ENCODE measurements at regions not wholly inside any gene's neighbourhood (a gene's known extent, or its start where the extent isn't known, plus 50 kb on each side); places are given as distances from the start of the nearest gene placed in this dataset.

GRCh38 chr7:24035366-24036032, 248.5 kb upstream of the NPY start:
- H3K4me1 Mint-ChIP-seq (ENCODE audit: low read depth), result peaks cover 6% of the 10 kb centered on the region

DNA sequence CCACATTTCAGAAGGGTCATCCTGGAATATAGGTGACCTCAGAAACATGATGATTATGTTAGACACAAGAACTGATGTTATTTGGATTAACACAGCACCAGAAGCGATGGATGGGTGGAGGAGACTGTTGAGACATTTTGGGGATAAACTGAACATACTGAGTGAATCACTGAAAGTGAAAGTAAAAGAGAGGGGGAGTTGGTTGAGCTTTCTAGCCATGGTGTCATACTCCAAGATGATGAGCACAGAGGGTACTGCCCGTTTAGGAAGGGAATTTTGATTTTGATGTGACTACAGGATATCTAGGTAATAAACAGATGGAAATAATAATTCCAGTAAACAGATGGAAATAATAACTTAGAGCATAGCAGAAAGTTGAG, 248.0 kb upstream of the NPY start:
- H3K27ac Mint-ChIP-seq, result no peak overlapping the region
- no peaks in the 10 kb centered on the region for H3K36me3 Mint-ChIP-seq (ENCODE audit: low read depth)
- H3K4me3 Mint-ChIP-seq, result no peak overlapping the region
- H3K4me1 Mint-ChIP-seq (ENCODE audit: low read depth), result peaks cover 6% of the 10 kb centered on the region
- H3K27me3 Mint-ChIP-seq (ENCODE audit: low read depth), result no peaks in the 10 kb centered on the region
- no peaks in the 10 kb centered on the region for H3K9me3 Mint-ChIP-seq

More at GRCh38 chr7:24035366-24036032, 248.5 kb upstream of the NPY start:
- H3K9me3 Mint-ChIP-seq, result no peaks in the 10 kb centered on the region
- no peaks in the 10 kb centered on the region for H3K36me3 Mint-ChIP-seq (ENCODE audit: low read depth)
- H3K4me3 Mint-ChIP-seq, result no peak overlapping the region
- no peak overlapping the region for H3K27ac Mint-ChIP-seq
- H3K27me3 Mint-ChIP-seq (ENCODE audit: low read depth), result no peaks in the 10 kb centered on the region

DNA sequence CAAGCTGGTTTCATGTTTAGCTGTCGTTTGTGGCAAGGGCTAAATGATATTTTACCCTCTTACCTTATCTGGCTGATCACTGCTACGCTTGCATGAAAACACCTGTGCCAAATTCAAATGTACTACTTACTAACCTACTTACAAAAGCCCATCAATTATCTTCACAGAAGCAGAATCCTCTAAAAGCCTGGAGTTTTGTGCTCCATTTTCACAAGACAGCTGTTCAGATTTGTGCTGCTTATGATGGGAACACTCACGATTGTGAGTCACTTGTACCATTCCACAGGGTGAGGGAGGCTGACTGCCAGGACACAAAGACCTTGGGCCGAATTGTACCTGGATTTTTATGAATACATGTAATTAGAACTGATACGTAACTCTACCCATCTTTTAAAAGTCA, 245.0 kb upstream of the NPY start:
- Mint-ChIP-seq H3K27me3 (ENCODE audit: low read depth) (no peaks in the 10 kb centered on the region), H3K4me3 (no peak overlapping the region), H3K4me1 (ENCODE audit: low read depth) (peaks cover 6% of the 10 kb centered on the region), H3K27ac (no peak overlapping the region), H3K9me3 (no peaks in the 10 kb centered on the region), H3K36me3 (ENCODE audit: low read depth) (no peaks in the 10 kb centered on the region)

- no peaks in the 10 kb centered on the region for H3K36me3 Mint-ChIP-seq (ENCODE audit: low read depth)
- no peak overlapping the region for H3K4me3 Mint-ChIP-seq
- H3K4me1 Mint-ChIP-seq (ENCODE audit: low read depth), result peaks cover 6% of the 10 kb centered on the region
- H3K27me3 Mint-ChIP-seq (ENCODE audit: low read depth), result no peaks in the 10 kb centered on the region
- H3K9me3 Mint-ChIP-seq, result no peaks in the 10 kb centered on the region
- no peak overlapping the region for H3K27ac Mint-ChIP-seq
Measured at GRCh38 chr7:24039991-24040624, 243.9 kb upstream of the NPY start.

DNA sequence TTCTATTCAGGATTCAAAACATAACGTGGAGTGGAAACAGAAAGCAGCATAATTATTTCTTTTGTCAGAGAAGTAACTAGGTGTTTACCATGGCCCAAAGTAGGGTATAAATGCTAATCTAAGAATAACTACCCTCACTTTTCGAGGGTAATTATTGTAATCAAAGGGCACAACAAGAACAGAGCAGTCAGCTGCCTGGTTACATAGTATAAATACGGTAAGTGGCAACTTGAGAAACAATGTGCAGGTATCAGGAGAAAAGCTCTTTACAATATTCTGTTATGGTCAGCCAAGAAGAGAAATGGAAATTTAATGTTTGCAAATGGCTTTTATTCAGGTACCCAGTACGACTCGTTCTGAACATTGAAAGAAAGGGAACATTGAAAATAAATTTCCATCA, 242.0 kb upstream of the NPY start:
- Mint-ChIP-seq H3K36me3 (ENCODE audit: low read depth) (no peaks in the 10 kb centered on the region), H3K27me3 (ENCODE audit: low read depth) (no peaks in the 10 kb centered on the region), H3K4me1 (ENCODE audit: low read depth) (no peaks in the 10 kb centered on the region), H3K27ac (no peak overlapping the region), H3K4me3 (no peak overlapping the region), H3K9me3 (no peaks in the 10 kb centered on the region)

GRCh38 chr7:24049296-24049695, 234.7 kb upstream of the NPY start:
- Mint-ChIP-seq H3K27me3 (ENCODE audit: low read depth) (peaks cover 16% of the 10 kb centered on the region), H3K4me1 (ENCODE audit: low read depth) (no peaks in the 10 kb centered on the region), H3K27ac (no peak overlapping the region), H3K9me3 (no peaks in the 10 kb centered on the region), H3K4me3 (no peak overlapping the region), H3K36me3 (ENCODE audit: low read depth) (no peaks in the 10 kb centered on the region)

DNA sequence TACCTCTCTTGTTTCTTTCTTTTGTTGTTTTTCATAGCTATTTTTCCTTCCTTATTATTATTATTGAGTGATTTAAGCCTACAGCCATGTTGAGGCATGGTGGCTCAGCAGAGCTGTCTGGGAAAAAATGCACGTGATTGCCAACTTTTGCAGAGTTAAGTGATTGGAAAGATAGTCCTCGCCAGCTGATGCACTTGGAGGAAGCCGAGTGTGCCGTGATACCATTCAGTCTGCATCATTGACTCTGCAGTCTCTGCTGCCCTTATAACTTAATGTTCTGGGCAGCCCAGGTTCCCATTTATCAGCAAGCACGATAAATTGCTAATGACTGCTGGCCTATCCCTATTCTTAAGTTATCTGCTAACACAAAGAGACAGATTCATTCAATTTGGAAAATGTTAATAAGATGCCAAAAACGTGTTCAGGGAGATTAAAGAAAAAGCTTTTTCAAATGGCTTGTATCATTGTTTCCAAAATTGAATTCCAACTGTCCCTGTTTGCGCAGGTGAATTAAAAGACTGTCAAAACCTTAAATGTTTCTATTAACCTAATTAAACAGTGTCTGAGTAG, 232.9 kb upstream of the NPY start:
- no peak overlapping the region for H3K4me3 Mint-ChIP-seq

GRCh38 chr7:24051651-24052050, 232.3 kb upstream of the NPY start:
- Mint-ChIP-seq H3K4me1 (ENCODE audit: low read depth) (no peaks in the 10 kb centered on the region), H3K36me3 (ENCODE audit: low read depth) (no peaks in the 10 kb centered on the region), H3K9me3 (no peaks in the 10 kb centered on the region), H3K4me3 (no peak overlapping the region), H3K27me3 (ENCODE audit: low read depth) (peaks cover 24% of the 10 kb centered on the region), H3K27ac (no peak overlapping the region)

More for the DNA sequence above, 232.9 kb upstream of the NPY start:
- no peaks in the 10 kb centered on the region for H3K9me3 Mint-ChIP-seq
- no peak overlapping the region for H3K27ac Mint-ChIP-seq
- H3K36me3 Mint-ChIP-seq (ENCODE audit: low read depth), result no peaks in the 10 kb centered on the region
- H3K27me3 Mint-ChIP-seq (ENCODE audit: low read depth), result peaks cover 24% of the 10 kb centered on the region
- H3K4me1 Mint-ChIP-seq (ENCODE audit: low read depth), result no peaks in the 10 kb centered on the region

DNA sequence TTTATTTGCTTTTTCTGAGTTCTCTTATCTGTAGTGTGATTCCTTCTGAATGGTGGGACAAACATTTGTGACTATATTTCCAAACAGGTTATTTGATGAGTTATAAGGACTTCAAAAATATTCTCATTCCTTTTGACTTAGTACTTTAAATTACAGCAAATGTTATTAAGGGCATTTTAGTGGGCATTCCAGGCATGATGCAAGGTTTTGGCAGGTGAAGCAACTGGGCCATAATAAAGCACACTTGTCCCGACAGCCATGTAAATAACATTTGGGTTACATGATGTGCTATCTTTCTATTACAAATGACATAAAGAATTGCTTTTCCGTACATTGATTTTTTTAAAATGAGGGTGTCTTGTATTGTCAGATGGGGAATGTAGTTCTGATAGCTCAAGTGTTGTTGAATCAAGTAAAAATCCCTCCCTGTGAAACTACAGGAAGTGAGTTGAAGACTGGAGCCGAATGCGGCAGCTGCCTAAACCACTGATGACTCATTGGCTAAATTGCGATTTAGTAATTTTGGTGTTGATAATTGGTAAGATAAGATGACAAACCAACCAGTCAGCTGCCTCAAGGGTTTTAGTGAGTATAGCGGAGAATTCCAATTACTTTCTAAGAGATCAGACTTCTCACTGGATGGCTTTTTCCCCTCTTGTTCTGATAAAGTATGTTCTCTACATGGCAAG, 231.3 kb upstream of the NPY start:
- peaks cover 24% of the 10 kb centered on the region for H3K27me3 Mint-ChIP-seq (ENCODE audit: low read depth)
- no peaks in the 10 kb centered on the region for H3K9me3 Mint-ChIP-seq
- no peak overlapping the region for H3K4me3 Mint-ChIP-seq
- H3K27ac Mint-ChIP-seq, result no peak overlapping the region
- H3K36me3 Mint-ChIP-seq (ENCODE audit: low read depth), result no peaks in the 10 kb centered on the region
- H3K4me1 Mint-ChIP-seq (ENCODE audit: low read depth), result no peaks in the 10 kb centered on the region

DNA sequence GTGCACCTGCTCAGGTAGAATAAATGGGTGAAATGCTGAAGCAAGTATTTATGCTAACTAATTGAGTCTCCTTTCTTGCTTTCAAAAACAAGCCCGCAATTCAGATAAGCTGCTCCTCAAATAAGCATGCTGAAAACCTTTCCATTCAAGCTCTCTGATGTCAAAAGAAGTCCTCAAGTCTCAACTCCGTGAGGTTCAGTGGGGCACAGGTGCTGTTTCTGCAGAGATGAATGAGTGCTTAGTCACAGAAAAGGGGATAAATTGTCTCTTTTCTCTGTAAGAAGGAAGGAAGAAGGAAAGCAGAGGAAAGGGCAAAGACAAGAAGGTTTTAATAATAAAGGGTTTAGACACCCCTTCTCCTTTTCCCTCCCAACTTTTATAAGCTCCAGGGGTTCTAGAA, 229.8 kb upstream of the NPY start:
- Mint-ChIP-seq H3K27me3 (ENCODE audit: low read depth) (peaks cover 24% of the 10 kb centered on the region), H3K4me3 (no peak overlapping the region), H3K36me3 (ENCODE audit: low read depth) (no peaks in the 10 kb centered on the region), H3K4me1 (ENCODE audit: low read depth) (no peaks in the 10 kb centered on the region), H3K9me3 (no peaks in the 10 kb centered on the region), H3K27ac (no peak overlapping the region)

DNA sequence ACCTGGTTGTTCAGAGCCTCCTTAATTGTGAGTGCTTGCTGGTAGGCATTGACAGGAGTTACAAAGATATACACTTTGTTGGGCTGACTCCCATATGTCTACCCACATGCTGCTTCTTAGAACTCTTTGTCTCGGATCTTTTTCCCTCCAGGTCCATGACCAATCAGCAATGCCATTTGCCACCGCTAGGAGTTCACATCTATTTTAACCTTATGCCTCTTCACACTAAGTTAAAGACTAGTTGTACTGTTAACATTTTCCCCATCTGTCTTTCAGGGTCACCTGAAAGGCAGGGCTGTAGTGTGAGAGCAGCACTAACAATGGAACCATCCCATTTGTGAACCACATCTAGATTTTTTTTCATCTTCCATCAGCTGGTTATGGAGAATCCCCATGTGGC, 226.7 kb upstream of the NPY start:
- Mint-ChIP-seq H3K27me3 (ENCODE audit: low read depth) (peaks cover 20% of the 10 kb centered on the region), H3K4me1 (ENCODE audit: low read depth) (no peaks in the 10 kb centered on the region), H3K36me3 (ENCODE audit: low read depth) (no peaks in the 10 kb centered on the region), H3K9me3 (no peaks in the 10 kb centered on the region), H3K27ac (no peak overlapping the region), H3K4me3 (no peak overlapping the region)

DNA sequence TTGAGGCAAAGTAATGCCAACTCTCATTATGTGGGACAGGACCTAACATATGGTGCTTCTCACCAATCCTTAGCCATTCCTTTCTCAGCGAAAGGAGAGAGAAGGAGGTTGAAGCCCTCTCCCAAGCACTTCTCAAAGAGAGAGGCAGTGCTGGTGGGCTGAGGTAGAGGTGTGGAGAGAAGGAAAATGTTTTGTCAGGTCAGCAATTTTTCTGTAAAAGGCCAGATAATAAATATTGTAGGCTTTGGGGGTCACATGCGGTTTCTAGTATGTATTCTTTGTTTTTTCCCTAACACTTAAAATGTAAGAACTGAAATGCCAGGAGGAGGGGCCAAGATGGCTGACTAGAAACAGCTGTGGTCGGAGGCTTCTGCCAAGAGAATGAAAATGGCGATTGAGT, 225.0 kb upstream of the NPY start:
- Mint-ChIP-seq H3K9me3 (no peaks in the 10 kb centered on the region), H3K27me3 (ENCODE audit: low read depth) (peaks cover 12% of the 10 kb centered on the region), H3K36me3 (ENCODE audit: low read depth) (no peaks in the 10 kb centered on the region)

DNA sequence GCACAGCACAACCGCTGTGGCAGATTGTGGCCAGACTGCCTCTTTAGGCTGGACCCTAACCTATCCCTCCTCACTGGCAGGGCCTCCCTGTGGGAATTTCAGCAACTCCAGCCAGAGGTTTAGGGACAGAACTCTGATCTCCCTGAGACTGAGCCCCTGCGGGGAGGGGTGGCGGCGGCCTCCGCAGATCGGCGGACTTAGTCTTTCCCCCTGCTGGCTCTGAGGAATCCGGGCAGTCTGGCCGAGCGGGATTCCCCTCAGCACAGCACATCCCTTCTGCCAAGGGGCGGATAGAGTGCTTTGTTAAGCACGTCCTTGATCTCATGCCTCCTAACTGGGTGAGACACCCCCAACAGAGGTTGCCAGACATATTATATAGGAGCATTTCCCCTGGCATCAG, 224.2 kb upstream of the NPY start:
- Mint-ChIP-seq H3K9me3 (no peaks in the 10 kb centered on the region), H3K27me3 (ENCODE audit: low read depth) (peaks cover 3% of the 10 kb centered on the region), H3K36me3 (ENCODE audit: low read depth) (no peaks in the 10 kb centered on the region), H3K4me1 (ENCODE audit: low read depth) (no peaks in the 10 kb centered on the region), H3K27ac (no peak overlapping the region), H3K4me3 (no peak overlapping the region)

More for the DNA sequence above, 225.0 kb upstream of the NPY start:
- Mint-ChIP-seq H3K4me3 (no peak overlapping the region), H3K27ac (no peak overlapping the region), H3K4me1 (ENCODE audit: low read depth) (no peaks in the 10 kb centered on the region)

DNA sequence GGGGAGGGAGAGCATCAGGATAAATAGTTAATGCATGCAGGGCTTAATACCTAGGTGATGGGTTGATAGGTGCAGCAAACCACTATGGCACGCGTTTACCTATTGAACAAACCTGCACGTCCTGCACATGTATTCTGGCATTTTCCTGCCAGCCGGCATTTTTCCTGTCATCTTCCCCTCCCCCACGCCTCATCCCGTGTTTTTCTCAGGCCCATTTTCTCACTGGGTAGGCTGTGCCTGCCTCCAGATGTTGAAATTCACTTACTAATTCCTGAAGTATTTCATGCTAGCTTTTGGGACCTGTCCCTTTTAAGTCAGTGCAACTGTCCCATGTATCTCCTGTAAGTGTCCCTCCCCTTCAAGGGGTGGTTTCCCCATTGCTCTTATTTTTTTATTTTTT, 220.3 kb upstream of the NPY start:
- Mint-ChIP-seq H3K27me3 (ENCODE audit: low read depth) (no peaks in the 10 kb centered on the region), H3K36me3 (ENCODE audit: low read depth) (no peaks in the 10 kb centered on the region), H3K27ac (no peak overlapping the region), H3K4me3 (no peak overlapping the region), H3K9me3 (no peaks in the 10 kb centered on the region), H3K4me1 (ENCODE audit: low read depth) (no peaks in the 10 kb centered on the region)

DNA sequence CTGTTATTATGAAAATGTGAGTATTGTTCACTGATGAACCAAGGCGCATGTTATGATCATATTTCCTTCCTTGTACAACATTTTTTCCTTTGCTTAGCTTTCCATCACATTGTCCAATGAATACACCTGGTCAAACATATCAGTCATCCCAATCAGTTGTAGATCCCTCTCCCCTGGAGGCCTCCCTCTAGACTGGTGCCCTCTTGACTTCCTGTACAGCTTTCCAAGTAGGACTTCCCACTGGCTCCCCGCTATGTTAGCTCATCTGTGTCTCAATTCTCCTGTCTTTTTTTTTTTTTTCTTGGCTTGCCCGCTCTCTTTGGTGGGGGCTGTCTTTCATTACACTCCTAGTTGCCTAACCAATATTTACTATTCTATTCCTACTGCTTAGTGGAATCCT, 214.2 kb upstream of the NPY start:
- H3K9me3 Mint-ChIP-seq, result no peaks in the 10 kb centered on the region
- no peak overlapping the region for H3K4me3 Mint-ChIP-seq
- H3K27ac Mint-ChIP-seq, result no peak overlapping the region
- peaks cover under 1% of the 10 kb centered on the region for H3K4me1 Mint-ChIP-seq (ENCODE audit: low read depth)
- H3K27me3 Mint-ChIP-seq (ENCODE audit: low read depth), result peaks cover 9% of the 10 kb centered on the region
- H3K36me3 Mint-ChIP-seq (ENCODE audit: low read depth), result no peaks in the 10 kb centered on the region

Measured in T-helper 1 cell treated with Interleukin-12 subunit alpha and Interleukin-12 subunit beta and Interleukin-4 antibody, amounts not matched to agents 30 μg/mL and 1 μg/mL, for 36 hours (primary cell).